ENCODE measurements at regions not wholly inside any gene's neighbourhood (a gene's known extent, or its start where the extent isn't known, plus 50 kb on each side); places are given as distances from the start of the nearest gene placed in this dataset.
A peak's percentile ranks its signal among the peaks of the same experiment; 100 is the strongest.

GRCh38 chr1:221809091-221810029 lies 67.5 kb upstream of the DUSP10 start:
- Histone ChIP-seq H3K79me2 (ENCODE audit: insufficient read depth, low read depth) (no peaks in the 10 kb centered on the region), H3K4me1 (ENCODE audit: low read depth, poor library complexity, severe bottlenecking) (peaks cover 13% of the 10 kb centered on the region), H3K36me3 (ENCODE audit: insufficient read depth) (no peaks in the 10 kb centered on the region), H3K4me3 (IDR thresholded peaks at IDR 0.05; ENCODE audit: insufficient read depth, low read depth, low read length) (no peak overlapping the region), H2AFZ (ENCODE audit: low read depth) (no peak overlapping the region), H3K9ac (no peak overlapping the region), H3K27me3 (ENCODE audit: insufficient read depth, low read depth) (no peaks in the 10 kb centered on the region), H3K27ac (no peak overlapping the region), H4K20me1 (ENCODE audit: insufficient read depth) (no peaks in the 10 kb centered on the region), H3K4me2 (peak overlapping the region; percentile 23; the same call in 1 of the 2 replicates)
- TF ChIP-seq CTCF (conservative IDR thresholded peaks at IDR 0.05; ENCODE audit: low read depth, low read length): no peak

GRCh38 chr1:221806984-221807383 lies 65.1 kb upstream of the DUSP10 start:
- no peak for TF ChIP-seq CTCF (conservative IDR thresholded peaks at IDR 0.05; ENCODE audit: low read depth, low read length)
- H3K4me2 ChIP-seq: no peak overlapping the region
- no peak overlapping the region for H2AFZ ChIP-seq (ENCODE audit: low read depth)
- H3K27ac ChIP-seq: no peak overlapping the region
- H4K20me1 ChIP-seq (ENCODE audit: insufficient read depth): no peaks in the 10 kb centered on the region
- H3K4me1 ChIP-seq (ENCODE audit: low read depth, poor library complexity, severe bottlenecking): peaks cover 20% of the 10 kb centered on the region
- no peak overlapping the region for H3K4me3 ChIP-seq (IDR thresholded peaks at IDR 0.05; ENCODE audit: insufficient read depth, low read depth, low read length)
- no peaks in the 10 kb centered on the region for H3K27me3 ChIP-seq (ENCODE audit: insufficient read depth, low read depth)
- no peaks in the 10 kb centered on the region for H3K79me2 ChIP-seq (ENCODE audit: insufficient read depth, low read depth)
- H3K36me3 ChIP-seq (ENCODE audit: insufficient read depth): no peaks in the 10 kb centered on the region
- no peak overlapping the region for H3K9ac ChIP-seq

GRCh38 chr1:221806236-221806635 lies 64.3 kb upstream of the DUSP10 start:
- H3K27me3 ChIP-seq (ENCODE audit: insufficient read depth, low read depth): no peaks in the 10 kb centered on the region
- H3K79me2 ChIP-seq (ENCODE audit: insufficient read depth, low read depth): no peaks in the 10 kb centered on the region
- H3K4me2 ChIP-seq: no peak overlapping the region
- H3K4me3 ChIP-seq (IDR thresholded peaks at IDR 0.05; ENCODE audit: insufficient read depth, low read depth, low read length): no peak overlapping the region
- no peaks in the 10 kb centered on the region for H4K20me1 ChIP-seq (ENCODE audit: insufficient read depth)
- no peak overlapping the region for H3K9ac ChIP-seq
- H3K4me1 ChIP-seq (ENCODE audit: low read depth, poor library complexity, severe bottlenecking): peaks cover 27% of the 10 kb centered on the region
- H3K36me3 ChIP-seq (ENCODE audit: insufficient read depth): no peaks in the 10 kb centered on the region
- no peak overlapping the region for H3K27ac ChIP-seq
- no peak for TF ChIP-seq CTCF (conservative IDR thresholded peaks at IDR 0.05; ENCODE audit: low read depth, low read length)
- H2AFZ ChIP-seq (ENCODE audit: low read depth): no peak overlapping the region

GRCh38 chr1:221805121-221805520 lies 63.2 kb upstream of the DUSP10 start:
- H3K27ac ChIP-seq: no peak overlapping the region
- H3K4me2 ChIP-seq: no peak overlapping the region
- no peak for TF ChIP-seq CTCF (conservative IDR thresholded peaks at IDR 0.05; ENCODE audit: low read depth, low read length)

More at GRCh38 chr1:221805121-221805520, 63.2 kb upstream of the DUSP10 start:
- Histone ChIP-seq H3K4me3 (IDR thresholded peaks at IDR 0.05; ENCODE audit: insufficient read depth, low read depth, low read length) (no peak overlapping the region), H2AFZ (ENCODE audit: low read depth) (no peak overlapping the region), H3K4me1 (ENCODE audit: low read depth, poor library complexity, severe bottlenecking) (peaks cover 39% of the 10 kb centered on the region), H3K79me2 (ENCODE audit: insufficient read depth, low read depth) (no peaks in the 10 kb centered on the region), H4K20me1 (ENCODE audit: insufficient read depth) (no peaks in the 10 kb centered on the region), H3K9ac (no peak overlapping the region), H3K36me3 (ENCODE audit: insufficient read depth) (no peaks in the 10 kb centered on the region), H3K27me3 (ENCODE audit: insufficient read depth, low read depth) (no peaks in the 10 kb centered on the region)

Measured in KMS-11 (cell line).